Keratinocyte (primary cell): ENCODE measurements at regions not wholly inside any gene's neighbourhood (a gene's known extent, or its start where the extent isn't known, plus 50 kb on each side); places are given as distances from the start of the nearest gene placed in this dataset.

Source experiments
- DNase-seq: peaks from one replicate; pipeline ENCODE4 v3.0.0-alpha.2; 2011; ENCODE audit warnings: low read depth, missing footprints, low spot score
- FAIRE-seq: peaks from 2 replicates; lab custom pipeline; 2011; peaks lifted over from hg19 to GRCh38; lab: Jason Lieb, UNC
- H2AFZ ChIP-seq: 2 replicates; pipeline ENCODE4 v1.6.0; 2012; ENCODE audit warnings: low read length, control low read depth, inconsistent platforms; ENCODE audit not compliant: control insufficient read depth
- H3K27ac ChIP-seq: 2 replicates; pipeline ENCODE4 v1.5.1; 2011; ENCODE audit warnings: low read length; ENCODE audit not compliant: control insufficient read depth, insufficient read depth
- H3K27me3 ChIP-seq: 3 replicates; pipeline ENCODE4 v1.6.0; 2011; ENCODE audit warnings: low read length; ENCODE audit not compliant: control insufficient read depth, insufficient read depth; ENCODE audit errors: extremely low read depth
- H3K36me3 ChIP-seq, 2 experiments: 2 replicates in 1 of 2; 3 replicates in 1 of 2; pipeline ENCODE4 v1.5.1; 2011; ENCODE audit warnings: low read length in 2 of 2, mild to moderate bottlenecking in 1 of 2; ENCODE audit not compliant: control insufficient read depth in 2 of 2, insufficient read depth in 2 of 2; ENCODE audit errors: extremely low read depth in 1 of 2
- H3K4me1 ChIP-seq: 3 replicates; pipeline ENCODE4 v1.5.1; 2011; ENCODE audit warnings: low read length; ENCODE audit not compliant: control insufficient read depth, insufficient read depth; ENCODE audit errors: extremely low read depth
- H3K4me2 ChIP-seq: 3 replicates; pipeline ENCODE4 v1.6.0; 2011; ENCODE audit warnings: low read depth, low read length; ENCODE audit not compliant: control insufficient read depth, insufficient read depth; ENCODE audit errors: extremely low read depth
- H3K4me3 ChIP-seq, 3 experiments: fragments of 200-600 bp in 1 of 3; sonication (generic) in 1 of 3; 2 replicates in 2 of 3; 3 replicates in 1 of 3; pipeline ENCODE4 v1.5.1; 2011 to 2016; ENCODE audit warnings: low read length in 3 of 3, mild to moderate bottlenecking in 3 of 3, control low read depth in 2 of 3, inconsistent platforms in 1 of 3, low read depth in 1 of 3, mixed read lengths in 1 of 3, mixed run types in 1 of 3, moderate library complexity in 1 of 3; ENCODE audit not compliant: control insufficient read depth in 2 of 3, insufficient read depth in 2 of 3; ENCODE audit errors: extremely low read depth in 1 of 3
- H3K79me2 ChIP-seq: 2 replicates; pipeline ENCODE4 v1.6.0; 2012; ENCODE audit warnings: low read length; ENCODE audit not compliant: control insufficient read depth, insufficient read depth
- H3K9ac ChIP-seq: 3 replicates; pipeline ENCODE4 v1.6.0; 2011; ENCODE audit warnings: low read length; ENCODE audit not compliant: control insufficient read depth, insufficient read depth; ENCODE audit errors: extremely low read depth
- H3K9me1 ChIP-seq: 3 replicates; pipeline ENCODE4 v1.6.0; 2011; ENCODE audit warnings: low read length; ENCODE audit not compliant: control insufficient read depth, insufficient read depth; ENCODE audit errors: extremely low read depth
- H3K9me3 ChIP-seq: 2 replicates; pipeline ENCODE4 v1.5.1; 2012; ENCODE audit warnings: low read depth, low read length; ENCODE audit not compliant: control insufficient read depth
- H4K20me1 ChIP-seq: 3 replicates; pipeline ENCODE4 v1.6.0; 2011; ENCODE audit warnings: low read length; ENCODE audit not compliant: control insufficient read depth, insufficient read depth; ENCODE audit errors: extremely low read depth
- EZH2 ChIP-seq: IDR thresholded peaks from one replicate; pipeline ENCODE4 v1.6.1; 2012; ENCODE audit warnings: inconsistent platforms, mild to moderate bottlenecking, low read length, moderate library complexity
- dilution Hi-C: fragments of 300-500 bp; cut with MboI; formaldehyde crosslinking; loops from one replicate; pipeline ENCODE4 v1.7.0; 2020; ENCODE audit warnings: low sequenced_read_pairs; ENCODE audit not compliant: extremely low pct_ligation_motif_present
- TF ChIP-seq, protein P1 (sequence below), 3 experiments: IDR thresholded peaks in 1 of 3; conservative IDR thresholded peaks in 1 of 3; optimal IDR thresholded peaks in 1 of 3; 2 replicates in 2 of 3; 3 replicates in 1 of 3; pipeline versions ENCODE3 to v1.5.1; 2011; ENCODE audit warnings: low read length in 3 of 3, mild to moderate bottlenecking in 3 of 3, moderate library complexity in 2 of 3, control low read depth in 1 of 3, inconsistent platforms in 1 of 3; ENCODE audit not compliant: insufficient read depth in 2 of 3; ENCODE audit errors: extremely low read depth in 1 of 3

DNA sequence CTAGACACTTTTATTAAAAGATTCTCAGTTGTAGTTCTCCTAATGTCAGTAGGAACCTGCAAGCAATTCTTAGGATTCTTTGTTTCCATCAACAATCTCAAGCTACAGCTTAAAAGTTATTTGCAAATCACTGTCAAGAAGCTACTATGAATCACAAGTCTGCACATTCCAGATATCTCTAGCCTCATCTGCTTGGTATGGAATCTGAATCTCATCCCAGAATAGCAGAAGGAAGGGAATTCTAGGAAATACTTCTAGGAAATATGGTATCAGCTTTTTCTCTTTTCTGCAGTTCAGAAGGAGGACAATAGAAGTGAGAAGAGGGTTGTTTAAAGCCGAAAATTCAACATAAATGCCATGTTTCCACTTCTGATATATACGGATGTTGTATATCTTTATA lies 792.2 kb upstream of the CDH9 start:
- Histone ChIP-seq H3K9me3 (no peaks in the 10 kb centered on the region), H3K9me1 (no peaks in the 10 kb centered on the region), H3K4me3 (no peak overlapping the region), H3K79me2 (no peaks in the 10 kb centered on the region), H3K36me3 (no peaks in the 10 kb centered on the region), H3K9ac (no peak overlapping the region), H3K27me3 (no peaks in the 10 kb centered on the region), H3K27ac (no peak overlapping the region), H3K4me1 (no peaks in the 10 kb centered on the region), H4K20me1 (no peaks in the 10 kb centered on the region), H2AFZ (no peak overlapping the region), H3K4me2 (no peak overlapping the region)
- dilution Hi-C loops: no loop called here
- FAIRE-seq (no peak), DNase-seq (no peak)
- no peak for TF ChIP-seq EZH2
- TF ChIP-seq, protein P1, sequence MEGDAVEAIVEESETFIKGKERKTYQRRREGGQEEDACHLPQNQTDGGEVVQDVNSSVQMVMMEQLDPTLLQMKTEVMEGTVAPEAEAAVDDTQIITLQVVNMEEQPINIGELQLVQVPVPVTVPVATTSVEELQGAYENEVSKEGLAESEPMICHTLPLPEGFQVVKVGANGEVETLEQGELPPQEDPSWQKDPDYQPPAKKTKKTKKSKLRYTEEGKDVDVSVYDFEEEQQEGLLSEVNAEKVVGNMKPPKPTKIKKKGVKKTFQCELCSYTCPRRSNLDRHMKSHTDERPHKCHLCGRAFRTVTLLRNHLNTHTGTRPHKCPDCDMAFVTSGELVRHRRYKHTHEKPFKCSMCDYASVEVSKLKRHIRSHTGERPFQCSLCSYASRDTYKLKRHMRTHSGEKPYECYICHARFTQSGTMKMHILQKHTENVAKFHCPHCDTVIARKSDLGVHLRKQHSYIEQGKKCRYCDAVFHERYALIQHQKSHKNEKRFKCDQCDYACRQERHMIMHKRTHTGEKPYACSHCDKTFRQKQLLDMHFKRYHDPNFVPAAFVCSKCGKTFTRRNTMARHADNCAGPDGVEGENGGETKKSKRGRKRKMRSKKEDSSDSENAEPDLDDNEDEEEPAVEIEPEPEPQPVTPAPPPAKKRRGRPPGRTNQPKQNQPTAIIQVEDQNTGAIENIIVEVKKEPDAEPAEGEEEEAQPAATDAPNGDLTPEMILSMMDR (optimal IDR thresholded peaks at IDR 0.05 in 1 of 3, IDR thresholded peaks at IDR 0.05 in 1 of 3, conservative IDR thresholded peaks at IDR 0.05 in 1 of 3; ENCODE audit: extremely low read depth in 1 of 3, insufficient read depth in 2 of 3, low read length in 3 of 3): no peak

DNA sequence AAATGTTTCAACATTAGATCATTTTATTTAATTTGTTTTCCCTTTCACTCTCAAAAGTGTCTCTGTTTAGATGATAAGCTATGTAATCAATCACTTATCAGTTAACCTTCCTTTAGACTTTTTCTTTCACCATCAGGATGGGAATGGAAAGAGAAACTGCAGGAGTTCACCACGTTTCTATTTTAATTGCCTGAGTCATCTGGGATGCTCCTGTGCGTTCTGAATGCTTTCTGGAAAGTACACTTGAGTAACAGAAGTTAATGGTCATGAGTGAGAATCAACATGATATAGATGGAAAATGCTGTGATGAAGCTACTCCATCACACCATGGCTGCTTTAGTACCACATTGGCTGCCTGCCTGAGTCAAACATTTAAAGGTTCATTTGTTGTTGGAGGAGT lies 783.3 kb upstream of the CDH9 start:
- no peaks in the 10 kb centered on the region for H3K27me3 ChIP-seq
- DNase-seq (no peak), FAIRE-seq (no peak)

More for the DNA sequence above, 783.3 kb upstream of the CDH9 start:
- dilution Hi-C loops: no loop called here
- TF ChIP-seq, protein P1 (optimal IDR thresholded peaks at IDR 0.05 in 1 of 3, IDR thresholded peaks at IDR 0.05 in 1 of 3, conservative IDR thresholded peaks at IDR 0.05 in 1 of 3; ENCODE audit: extremely low read depth in 1 of 3, insufficient read depth in 2 of 3, low read length in 3 of 3): no peak
- no peak for TF ChIP-seq EZH2
- Histone ChIP-seq H3K27ac (no peak overlapping the region), H2AFZ (no peak overlapping the region), H3K4me2 (no peak overlapping the region), H3K36me3 (no peaks in the 10 kb centered on the region), H3K9me1 (no peaks in the 10 kb centered on the region), H3K4me3 (no peak overlapping the region), H3K9me3 (no peaks in the 10 kb centered on the region), H3K9ac (no peak overlapping the region), H3K79me2 (no peaks in the 10 kb centered on the region), H4K20me1 (no peaks in the 10 kb centered on the region), H3K4me1 (no peaks in the 10 kb centered on the region)
